Panc1 (cell line): ENCODE measurements at regions not wholly inside any gene's neighbourhood (a gene's known extent, or its start where the extent isn't known, plus 50 kb on each side); places are given as distances from the start of the nearest gene placed in this dataset.

Source experiments
- ATAC-seq: fragments of 200-7000 bp; cut with Tn5 transposase; 2 replicates; pipeline ENCODE4 v1.9.1; 2020; ENCODE audit warnings: mild to moderate bottlenecking, moderate library complexity
- BruUV-seq: library from RNA; stranded (reverse); fragments of 400-500 nt; replicated peaks from 2 replicates; lab custom pipeline; 2021; lab: Mats Ljungman, UMichigan
- CTCF ChIA-PET: fragments of 300-600 bp; sonication (Branson Sonifier 250); formaldehyde crosslinking; loops from one replicate; lab custom pipeline; 2022; ENCODE audit warnings: antibody characterized with exemption; lab: Charles Lee
- POLR2A ChIA-PET: fragments of 300-600 bp; sonication (Branson Sonifier 250); formaldehyde crosslinking; loops from one replicate; lab custom pipeline; 2022; ENCODE audit warnings: antibody characterized with exemption; lab: Charles Lee
- DNase-seq: peaks from one replicate; pipeline ENCODE4 v3.0.0-alpha.2; 2010; ENCODE audit warnings: low read depth, low spot score
- H3K27ac ChIP-seq: 2 replicates; pipeline ENCODE4 v1.5.1; 2011; ENCODE audit warnings: mild to moderate bottlenecking, low read length, inconsistent platforms
- H3K27me3 ChIP-seq: fragments of 200-500 bp; sonication (Bioruptor generic); 2 replicates; pipeline ENCODE4 v1.6.0; 2014; ENCODE audit warnings: low read length, inconsistent platforms; ENCODE audit not compliant: control insufficient read depth, insufficient read depth
- H3K36me3 ChIP-seq: fragments of 200-500 bp; sonication (Bioruptor generic); 2 replicates; pipeline ENCODE4 v1.5.1; 2014; ENCODE audit warnings: inconsistent platforms, mild to moderate bottlenecking, low read length, moderate library complexity; ENCODE audit not compliant: control insufficient read depth, insufficient read depth
- H3K4me1 ChIP-seq: 2 replicates; pipeline ENCODE4 v1.5.1; 2011; ENCODE audit warnings: inconsistent platforms, mild to moderate bottlenecking, low read length, moderate library complexity; ENCODE audit not compliant: control insufficient read depth, insufficient read depth
- H3K4me3 ChIP-seq, 2 experiments: 2 replicates each; pipeline ENCODE4 v1.5.1; 2011 to 2012; ENCODE audit warnings: low read depth in 2 of 2, low read length in 2 of 2, mild to moderate bottlenecking in 2 of 2, inconsistent platforms in 1 of 2, moderate library complexity in 1 of 2
- H3K9me3 ChIP-seq: fragments of 200-500 bp; sonication (Bioruptor generic); 2 replicates; pipeline ENCODE4 v1.5.1; 2014; ENCODE audit warnings: low read depth, mild to moderate bottlenecking, inconsistent platforms, low read length, moderate library complexity; ENCODE audit not compliant: control insufficient read depth, insufficient read depth
- POLR2AphosphoS5 ChIP-seq: IDR thresholded peaks from 2 replicates; pipeline ENCODE4 v1.6.1; 2012; ENCODE audit warnings: mild to moderate bottlenecking, low read depth, low read length, moderate library complexity
- SIN3A ChIP-seq: IDR thresholded peaks from 2 replicates; pipeline ENCODE4 v1.6.1; 2012; ENCODE audit warnings: low read depth, mild to moderate bottlenecking, low read length, moderate library complexity, borderline replicate concordance; ENCODE audit not compliant: insufficient read depth
- TCF7L2 ChIP-seq: IDR thresholded peaks from 2 replicates; pipeline ENCODE4 v1.6.1; 2011; ENCODE audit warnings: mild to moderate bottlenecking, low read depth, low read length, inconsistent platforms
- in situ Hi-C: cut with HindIII; loops from 2 replicates; pipeline ENCODE4 v1.10.0; 2016; ENCODE audit warnings: low sequenced_read_pairs, low pct_unique_long_range_greater_than_20kb
- intact Hi-C: fragments of 100-400 bp; cut with micrococcal nuclease; formaldehyde crosslinking; loops from one replicate; pipeline ENCODE4 v1.10.0; 2022; ENCODE audit not compliant: unreplicated experiment
- TF ChIP-seq, protein P1 (sequence below), 2 experiments: IDR thresholded peaks; 2 replicates each; pipeline ENCODE4 v1.6.1; 2011 to 2012; ENCODE audit warnings: low read depth in 2 of 2, control low read depth in 1 of 2, low read length in 1 of 2, mild to moderate bottlenecking in 1 of 2, moderate library complexity in 1 of 2; ENCODE audit not compliant: insufficient read depth in 1 of 2
- TF ChIP-seq, protein P2 (sequence below): fragments of 450-650 bp; IDR thresholded peaks from 2 replicates; pipeline ENCODE4 v1.5.1; 2017; ENCODE audit warnings: mild to moderate bottlenecking

DNA sequence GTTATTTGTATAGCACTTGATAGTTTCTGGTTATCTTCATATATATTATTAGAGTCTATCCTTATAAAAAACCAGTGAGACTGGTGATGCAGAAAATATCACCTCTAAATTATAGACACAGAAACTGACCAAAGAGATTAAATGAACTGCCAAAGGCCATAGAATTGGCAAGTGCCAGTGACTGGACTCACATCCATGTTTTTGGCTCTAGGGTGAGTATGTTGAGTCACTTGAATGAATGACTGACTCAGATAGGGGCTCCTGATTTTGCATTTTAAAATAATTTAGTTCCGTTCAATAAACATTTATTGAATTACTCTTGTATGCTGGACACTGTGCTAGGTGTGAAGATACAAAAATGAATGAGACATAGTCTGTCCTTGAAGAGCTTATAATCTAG lies 70.7 kb downstream of the NR2F1 start:
- DNase-seq (no peak), ATAC-seq (no peak)
- no TSS peak for BruUV-seq
- Histone ChIP-seq H3K27me3 (no peaks in the 10 kb centered on the region), H3K27ac (no peak overlapping the region), H3K36me3 (no peaks in the 10 kb centered on the region), H3K4me1 (no peaks in the 10 kb centered on the region), H3K4me3 (no peak overlapping the region), H3K9me3 (no peaks in the 10 kb centered on the region)
- TF ChIP-seq SIN3A: no peak
- TF ChIP-seq, protein P1, sequence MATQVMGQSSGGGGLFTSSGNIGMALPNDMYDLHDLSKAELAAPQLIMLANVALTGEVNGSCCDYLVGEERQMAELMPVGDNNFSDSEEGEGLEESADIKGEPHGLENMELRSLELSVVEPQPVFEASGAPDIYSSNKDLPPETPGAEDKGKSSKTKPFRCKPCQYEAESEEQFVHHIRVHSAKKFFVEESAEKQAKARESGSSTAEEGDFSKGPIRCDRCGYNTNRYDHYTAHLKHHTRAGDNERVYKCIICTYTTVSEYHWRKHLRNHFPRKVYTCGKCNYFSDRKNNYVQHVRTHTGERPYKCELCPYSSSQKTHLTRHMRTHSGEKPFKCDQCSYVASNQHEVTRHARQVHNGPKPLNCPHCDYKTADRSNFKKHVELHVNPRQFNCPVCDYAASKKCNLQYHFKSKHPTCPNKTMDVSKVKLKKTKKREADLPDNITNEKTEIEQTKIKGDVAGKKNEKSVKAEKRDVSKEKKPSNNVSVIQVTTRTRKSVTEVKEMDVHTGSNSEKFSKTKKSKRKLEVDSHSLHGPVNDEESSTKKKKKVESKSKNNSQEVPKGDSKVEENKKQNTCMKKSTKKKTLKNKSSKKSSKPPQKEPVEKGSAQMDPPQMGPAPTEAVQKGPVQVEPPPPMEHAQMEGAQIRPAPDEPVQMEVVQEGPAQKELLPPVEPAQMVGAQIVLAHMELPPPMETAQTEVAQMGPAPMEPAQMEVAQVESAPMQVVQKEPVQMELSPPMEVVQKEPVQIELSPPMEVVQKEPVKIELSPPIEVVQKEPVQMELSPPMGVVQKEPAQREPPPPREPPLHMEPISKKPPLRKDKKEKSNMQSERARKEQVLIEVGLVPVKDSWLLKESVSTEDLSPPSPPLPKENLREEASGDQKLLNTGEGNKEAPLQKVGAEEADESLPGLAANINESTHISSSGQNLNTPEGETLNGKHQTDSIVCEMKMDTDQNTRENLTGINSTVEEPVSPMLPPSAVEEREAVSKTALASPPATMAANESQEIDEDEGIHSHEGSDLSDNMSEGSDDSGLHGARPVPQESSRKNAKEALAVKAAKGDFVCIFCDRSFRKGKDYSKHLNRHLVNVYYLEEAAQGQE (IDR thresholded peaks at IDR 0.05; ENCODE audit: insufficient read depth in 1 of 2, low read depth in 2 of 2, low read length in 1 of 2): no peak
- TF ChIP-seq TCF7L2: no peak
- TF ChIP-seq POLR2AphosphoS5: no peak
- TF ChIP-seq, protein P2, sequence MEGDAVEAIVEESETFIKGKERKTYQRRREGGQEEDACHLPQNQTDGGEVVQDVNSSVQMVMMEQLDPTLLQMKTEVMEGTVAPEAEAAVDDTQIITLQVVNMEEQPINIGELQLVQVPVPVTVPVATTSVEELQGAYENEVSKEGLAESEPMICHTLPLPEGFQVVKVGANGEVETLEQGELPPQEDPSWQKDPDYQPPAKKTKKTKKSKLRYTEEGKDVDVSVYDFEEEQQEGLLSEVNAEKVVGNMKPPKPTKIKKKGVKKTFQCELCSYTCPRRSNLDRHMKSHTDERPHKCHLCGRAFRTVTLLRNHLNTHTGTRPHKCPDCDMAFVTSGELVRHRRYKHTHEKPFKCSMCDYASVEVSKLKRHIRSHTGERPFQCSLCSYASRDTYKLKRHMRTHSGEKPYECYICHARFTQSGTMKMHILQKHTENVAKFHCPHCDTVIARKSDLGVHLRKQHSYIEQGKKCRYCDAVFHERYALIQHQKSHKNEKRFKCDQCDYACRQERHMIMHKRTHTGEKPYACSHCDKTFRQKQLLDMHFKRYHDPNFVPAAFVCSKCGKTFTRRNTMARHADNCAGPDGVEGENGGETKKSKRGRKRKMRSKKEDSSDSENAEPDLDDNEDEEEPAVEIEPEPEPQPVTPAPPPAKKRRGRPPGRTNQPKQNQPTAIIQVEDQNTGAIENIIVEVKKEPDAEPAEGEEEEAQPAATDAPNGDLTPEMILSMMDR: no peak
- in situ Hi-C loops: no loop called here
- ChIA-PET POLR2A (interaction anchor here (0.6 kb wide), 1 partner anchor 18 kb away, joined by 3 read pairs; no protein-coding TSS in a partner anchor), CTCF (no interaction called here)
- intact Hi-C loops: no loop called here

DNA sequence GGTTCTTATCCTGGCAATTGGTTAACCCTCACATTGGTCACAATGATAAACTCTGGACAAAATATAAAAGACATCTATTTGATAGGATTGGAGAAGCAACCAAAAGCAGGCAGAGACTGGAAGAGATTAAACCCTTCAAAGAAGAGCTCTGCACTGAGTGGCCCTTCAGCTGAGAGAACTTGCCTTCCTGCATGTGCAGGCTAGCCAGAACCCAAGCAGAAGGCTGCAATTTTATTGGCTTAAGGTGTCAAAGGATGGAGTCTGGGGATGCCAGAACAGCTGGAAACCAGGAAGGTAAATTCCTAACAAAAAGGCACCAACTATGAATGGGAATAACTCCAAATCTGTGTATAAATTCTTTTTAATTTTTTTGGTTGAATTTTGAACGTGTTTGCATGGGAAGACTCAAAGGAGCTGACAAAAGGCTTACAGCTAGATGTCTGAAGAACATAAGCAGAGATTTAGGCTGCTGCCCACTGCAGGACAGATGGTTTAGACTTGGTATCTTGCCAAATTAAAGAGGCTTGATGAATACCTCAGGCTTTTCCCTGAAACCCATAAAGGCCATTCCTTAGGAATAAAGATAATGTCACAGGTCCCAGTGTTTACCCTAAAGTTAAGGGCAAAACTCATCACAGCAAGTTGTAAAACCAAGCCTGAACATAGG lies 66.3 kb downstream of the NR2F1 start:
- no peak overlapping the region for H3K27ac ChIP-seq
- DNase-seq: no peak
- BruUV-seq: no TSS peak
- no peaks in the 10 kb centered on the region for H3K4me1 ChIP-seq
- no peak overlapping the region for H3K4me3 ChIP-seq
- intact Hi-C loops: no loop called here
- no peak for ATAC-seq
- ChIA-PET CTCF (no interaction called here), POLR2A (no interaction called here)
- no peak for TF ChIP-seq POLR2AphosphoS5
- TF ChIP-seq SIN3A: no peak
- TF ChIP-seq TCF7L2: no peak
- TF ChIP-seq, protein P1 (IDR thresholded peaks at IDR 0.05; ENCODE audit: insufficient read depth in 1 of 2, low read depth in 2 of 2, low read length in 1 of 2): no peak
- TF ChIP-seq, protein P2: no peak
- in situ Hi-C loops: no loop called here
- H3K27me3 ChIP-seq: no peaks in the 10 kb centered on the region
- H3K9me3 ChIP-seq: no peaks in the 10 kb centered on the region
- H3K36me3 ChIP-seq: no peaks in the 10 kb centered on the region
